ENCODE measurements at regions not wholly inside any gene's neighbourhood (a gene's known extent, or its start where the extent isn't known, plus 50 kb on each side); places are given as distances from the start of the nearest gene placed in this dataset.

- DNase-seq: no peak
Measured at GRCh38 chr5:89981878-89982773, 427.4 kb downstream of the CETN3 start.

GRCh38 chr5:89981021-89981420 lies 428.5 kb downstream of the CETN3 start:
- DNase-seq: no peak

GRCh38 chr5:89973516-89973915 lies 436.0 kb downstream of the CETN3 start:
- no peak for DNase-seq

GRCh38 chr5:89972901-89973300 lies 436.7 kb downstream of the CETN3 start:
- no peak for DNase-seq

- no peak for DNase-seq
Measured at GRCh38 chr5:89968958-89969381, 440.6 kb downstream of the CETN3 start.

- DNase-seq: peak; percentile 46
Measured at GRCh38 chr5:89967771-89968444, 441.6 kb downstream of the CETN3 start.

- no peak for DNase-seq
Measured at GRCh38 chr5:89956838-89957237, 452.7 kb downstream of the CETN3 start.

- no peak for DNase-seq
Measured at GRCh38 chr5:89954916-89955315, 454.6 kb downstream of the CETN3 start.

GRCh38 chr5:89951876-89952275 lies 457.7 kb downstream of the CETN3 start:
- no peak for DNase-seq

GRCh38 chr5:89950234-89950633 lies 459.3 kb downstream of the CETN3 start:
- DNase-seq: no peak

- DNase-seq: no peak
Measured at GRCh38 chr5:89948977-89949376, 460.6 kb downstream of the CETN3 start.

DNA sequence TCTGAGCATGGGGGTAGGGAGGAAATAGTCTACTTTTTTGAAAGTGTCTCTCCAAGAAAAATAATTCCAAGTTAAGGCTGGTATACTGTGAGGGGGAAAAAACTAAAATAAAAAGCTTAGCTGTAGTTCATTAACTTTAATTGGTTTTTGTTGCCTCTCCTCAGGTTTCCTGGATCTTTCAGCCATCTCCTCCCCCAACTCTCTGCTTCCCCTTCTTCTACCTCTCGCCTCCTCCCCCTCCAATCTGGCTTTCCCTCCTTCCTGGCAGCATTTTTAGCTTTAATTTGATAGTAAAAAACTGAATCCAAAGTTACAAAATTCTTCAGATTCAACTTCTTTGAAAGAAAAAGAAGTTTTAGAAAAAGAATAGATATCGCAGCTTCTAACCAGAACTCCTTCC lies 462.6 kb downstream of the CETN3 start:
- DNase-seq: no peak

DNA sequence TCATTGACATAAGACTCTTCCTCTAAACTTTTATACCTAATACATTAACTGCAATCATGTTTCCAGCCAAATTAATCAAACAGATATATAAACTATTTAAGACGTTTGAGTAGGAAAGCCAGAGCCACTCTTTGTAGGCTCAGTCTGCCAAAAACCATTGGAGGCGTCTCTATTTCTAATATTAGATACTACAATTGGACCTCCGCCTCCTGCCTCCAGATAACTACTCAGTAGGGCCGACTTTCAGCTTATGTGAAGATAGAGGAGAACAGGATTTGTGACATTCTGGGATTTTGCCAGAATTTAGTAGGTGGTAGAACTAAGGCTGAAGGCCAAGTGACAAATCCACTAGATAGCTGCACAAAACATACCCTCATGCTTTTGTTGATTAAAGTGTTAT lies 463.0 kb downstream of the CETN3 start:
- no peak for DNase-seq

DNA sequence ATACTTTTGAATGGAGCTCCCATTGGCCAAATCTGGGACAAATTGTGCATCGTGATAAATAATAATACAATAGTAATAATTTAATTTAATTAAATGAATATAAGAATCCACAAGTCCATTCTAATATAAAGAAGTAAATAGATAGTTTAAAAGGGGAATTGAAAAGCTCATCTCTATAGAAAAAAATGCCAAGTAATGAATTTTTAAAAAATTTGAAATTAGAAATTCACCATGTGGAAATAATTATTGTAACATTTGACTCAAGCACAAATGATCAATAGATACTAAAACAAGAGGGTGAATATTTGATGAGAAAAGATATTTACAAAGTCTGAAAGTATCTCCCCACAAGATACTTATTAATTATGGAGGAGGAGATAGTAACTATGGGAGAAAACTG lies 467.4 kb downstream of the CETN3 start:
- DNase-seq: no peak

DNA sequence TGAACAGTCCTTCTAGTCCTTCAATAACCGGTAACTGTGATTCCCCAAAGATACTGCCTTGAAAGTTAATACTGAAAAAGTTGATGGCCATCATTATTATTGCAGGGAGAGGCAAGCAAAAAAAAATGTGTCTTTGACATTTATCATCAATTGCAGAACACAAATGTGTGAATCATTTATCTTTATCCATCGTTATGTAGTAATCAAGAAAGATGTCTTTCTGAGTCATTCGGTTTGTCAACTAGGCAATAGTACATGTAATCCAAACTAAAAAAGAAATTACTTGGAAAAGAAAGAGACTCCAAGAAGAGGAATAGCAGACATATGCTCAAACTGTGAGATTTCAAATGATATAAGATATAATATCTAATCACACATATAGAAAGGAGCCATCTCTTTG lies 473.0 kb downstream of the CETN3 start:
- DNase-seq: no peak

- no peak for DNase-seq
Measured at GRCh38 chr5:89934069-89934468, 475.5 kb downstream of the CETN3 start.

DNA sequence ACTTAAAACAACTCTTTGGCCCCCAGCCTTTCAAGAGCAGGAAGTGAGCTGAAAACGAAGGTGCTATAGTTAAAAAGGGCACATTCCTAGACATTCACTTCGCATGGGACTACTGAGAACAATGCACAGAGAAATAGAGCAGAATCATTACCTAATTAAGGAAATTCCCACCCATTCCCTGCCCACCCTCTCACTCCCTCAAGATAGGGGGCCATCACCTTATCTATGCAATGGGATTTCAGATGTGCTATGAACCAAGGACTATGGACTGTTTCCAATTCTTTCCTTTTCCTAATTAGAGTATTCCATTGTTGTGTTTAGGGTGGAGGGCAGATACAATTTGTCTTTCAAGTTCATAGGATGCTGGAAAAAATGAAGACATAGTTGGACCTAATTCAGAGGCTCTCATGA lies 476.8 kb downstream of the CETN3 start:
- DNase-seq: no peak

DNA sequence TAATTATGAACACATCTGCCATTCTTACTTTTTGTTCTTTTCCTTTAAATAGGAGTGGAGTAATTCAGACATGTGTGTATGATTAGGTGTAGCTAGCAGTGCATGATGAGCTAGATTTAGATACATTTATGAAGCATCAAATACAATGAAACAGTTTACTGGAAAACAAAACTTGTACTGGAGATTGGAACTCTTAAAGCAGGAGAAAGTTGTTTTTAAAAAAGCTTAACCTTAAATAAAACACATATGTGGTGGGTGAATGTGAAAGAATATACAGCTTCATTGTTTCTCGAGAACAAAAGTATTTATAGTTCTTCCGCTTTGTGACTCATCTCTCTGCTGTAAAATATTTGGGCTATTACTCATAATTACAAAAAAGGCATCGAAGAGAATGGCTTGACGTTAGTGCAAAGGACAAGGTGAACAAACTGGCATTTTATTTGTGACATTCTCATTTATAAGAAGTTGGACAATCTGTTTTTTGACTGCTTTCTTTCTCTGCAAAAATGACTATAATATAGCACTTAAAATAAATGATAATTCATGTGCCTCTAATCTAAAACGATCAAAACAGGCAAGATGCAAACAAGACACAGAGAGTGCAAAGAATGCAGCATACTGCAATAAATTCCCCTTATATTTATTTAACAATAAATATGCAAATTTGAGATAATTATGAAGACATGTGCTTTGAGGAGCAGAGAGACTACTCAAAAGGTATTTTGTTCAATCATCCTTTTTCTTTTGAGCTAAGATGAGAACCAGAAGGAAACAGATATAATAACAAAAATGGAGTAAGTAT lies 478.8 kb downstream of the CETN3 start:
- DNase-seq: no peak

DNA sequence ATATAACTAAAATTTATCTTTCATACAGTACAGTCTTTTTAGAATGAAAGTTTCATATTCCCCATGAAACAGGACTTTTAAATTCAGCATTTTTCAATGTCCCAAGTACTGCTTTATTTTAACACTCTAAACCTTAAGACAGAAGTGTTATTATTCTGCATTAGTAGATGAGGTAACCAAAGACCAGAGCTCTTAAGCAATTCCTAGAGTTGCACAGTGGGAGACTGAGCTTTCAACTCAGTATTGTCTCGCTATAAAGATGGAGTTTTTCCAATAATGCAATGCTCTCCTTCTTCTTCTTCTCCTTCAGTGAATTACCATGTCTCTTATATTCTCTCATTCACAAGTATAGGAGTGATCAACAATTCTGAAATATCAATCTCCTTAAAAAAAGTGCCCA lies 479.7 kb downstream of the CETN3 start:
- DNase-seq: no peak

- no peak for DNase-seq
Measured at GRCh38 chr5:89929173-89929572, 480.4 kb downstream of the CETN3 start.

DNA sequence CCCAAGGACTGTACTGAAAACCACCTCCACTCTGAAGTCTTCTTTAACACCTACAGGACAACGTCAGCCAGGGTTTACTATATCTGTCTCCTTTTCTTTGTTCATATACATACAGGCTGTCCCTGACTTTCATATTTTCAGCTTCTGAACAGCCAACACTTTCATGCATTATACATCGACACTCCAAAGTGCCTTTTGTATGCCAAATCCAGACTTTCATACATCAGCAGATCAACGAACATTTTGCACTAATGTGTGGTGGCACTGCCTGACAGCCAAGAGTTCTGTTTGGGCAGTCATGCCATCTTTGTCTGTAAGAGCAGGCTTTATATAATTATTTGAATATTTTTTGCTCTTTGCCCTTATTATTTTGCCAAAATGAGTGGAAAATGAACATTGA lies 487.4 kb downstream of the CETN3 start:
- DNase-seq: no peak

DNA sequence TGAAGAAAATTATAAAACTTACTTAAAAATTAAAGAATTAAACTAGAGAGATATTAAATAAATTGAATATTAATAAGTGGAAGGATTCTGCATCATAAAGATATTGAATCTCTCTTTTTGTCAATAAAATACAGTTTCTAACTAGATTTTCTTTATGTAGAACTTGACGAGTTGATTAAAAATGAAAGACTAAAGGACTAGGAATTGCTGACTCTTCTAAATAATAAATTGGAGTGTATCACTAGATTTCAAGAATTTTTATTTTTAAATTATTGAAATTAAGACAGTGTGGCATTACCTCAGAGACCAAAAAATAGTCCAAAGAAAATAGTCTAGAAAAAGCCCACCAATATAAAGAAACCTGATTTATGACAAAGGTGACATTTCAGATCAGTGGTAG lies 492.4 kb downstream of the CETN3 start:
- no peak for DNase-seq

GRCh38 chr5:89916131-89916530 lies 493.4 kb downstream of the CETN3 start:
- DNase-seq: no peak

DNA sequence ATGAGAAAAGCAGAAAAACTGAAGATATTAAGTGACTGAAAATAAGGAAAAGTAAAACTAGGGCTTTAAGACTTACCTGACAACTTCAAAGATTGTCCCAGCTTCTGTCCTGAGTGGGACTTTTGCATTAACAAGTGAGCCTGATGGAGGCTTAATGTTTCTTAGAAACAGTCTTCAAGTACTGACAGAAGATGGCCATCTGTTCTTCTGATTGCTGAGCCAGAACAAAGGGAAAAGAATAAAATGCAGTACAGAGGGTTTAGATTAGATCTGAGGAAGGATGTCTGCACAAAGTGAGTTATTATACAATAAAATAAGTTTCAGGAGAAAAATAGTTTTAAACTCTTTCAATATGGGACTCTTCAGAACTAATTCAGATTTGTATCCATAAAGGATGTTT lies 500.7 kb downstream of the CETN3 start:
- DNase-seq: no peak

All from hematopoietic multipotent progenitor cell treated with erythropoietin and hydrocortisone succinate and interleukin-3 and kit ligand, for 6 days (in vitro differentiated cells).